GM10266 (cell line): ENCODE measurements at regions not wholly inside any gene's neighbourhood (a gene's known extent, or its start where the extent isn't known, plus 50 kb on each side); places are given as distances from the start of the nearest gene placed in this dataset.

Experiments used
- DNase-seq: peaks from one replicate; pipeline ENCODE4 v3.0.0; 2012; ENCODE audit errors: extremely low spot score
- TF ChIP-seq, protein P1 (sequence below): IDR thresholded peaks from 2 replicates; pipeline ENCODE4 v1.5.1; 2012; ENCODE audit warnings: mild to moderate bottlenecking, low read depth; ENCODE audit not compliant: control insufficient read depth, insufficient read depth; ENCODE audit errors: missing control alignments

DNA sequence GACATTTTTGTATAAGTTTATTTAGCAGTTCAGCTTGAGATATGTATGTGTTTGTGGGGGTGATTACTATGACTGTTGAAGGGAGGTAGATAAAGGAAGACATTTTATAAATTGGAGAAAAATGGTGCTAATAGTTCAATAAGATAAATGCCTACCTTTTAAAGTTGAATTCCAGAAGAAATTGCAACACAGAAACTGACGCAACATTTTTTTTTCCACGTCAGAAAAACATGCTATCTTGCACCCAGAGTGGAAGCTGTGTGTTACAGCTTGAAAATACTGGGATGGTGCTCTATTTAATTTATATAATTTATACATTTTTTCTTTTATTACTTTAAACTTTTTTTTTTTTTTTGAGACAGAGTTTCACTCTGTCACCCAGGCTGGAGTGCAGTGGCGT, 171.7 kb downstream of the WNT5A start:
- DNase-seq: no peak
- TF ChIP-seq, protein P1, sequence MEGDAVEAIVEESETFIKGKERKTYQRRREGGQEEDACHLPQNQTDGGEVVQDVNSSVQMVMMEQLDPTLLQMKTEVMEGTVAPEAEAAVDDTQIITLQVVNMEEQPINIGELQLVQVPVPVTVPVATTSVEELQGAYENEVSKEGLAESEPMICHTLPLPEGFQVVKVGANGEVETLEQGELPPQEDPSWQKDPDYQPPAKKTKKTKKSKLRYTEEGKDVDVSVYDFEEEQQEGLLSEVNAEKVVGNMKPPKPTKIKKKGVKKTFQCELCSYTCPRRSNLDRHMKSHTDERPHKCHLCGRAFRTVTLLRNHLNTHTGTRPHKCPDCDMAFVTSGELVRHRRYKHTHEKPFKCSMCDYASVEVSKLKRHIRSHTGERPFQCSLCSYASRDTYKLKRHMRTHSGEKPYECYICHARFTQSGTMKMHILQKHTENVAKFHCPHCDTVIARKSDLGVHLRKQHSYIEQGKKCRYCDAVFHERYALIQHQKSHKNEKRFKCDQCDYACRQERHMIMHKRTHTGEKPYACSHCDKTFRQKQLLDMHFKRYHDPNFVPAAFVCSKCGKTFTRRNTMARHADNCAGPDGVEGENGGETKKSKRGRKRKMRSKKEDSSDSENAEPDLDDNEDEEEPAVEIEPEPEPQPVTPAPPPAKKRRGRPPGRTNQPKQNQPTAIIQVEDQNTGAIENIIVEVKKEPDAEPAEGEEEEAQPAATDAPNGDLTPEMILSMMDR: no peak

GRCh38 chr3:55313666-55314065, 173.4 kb downstream of the WNT5A start:
- TF ChIP-seq, protein P1: no peak
- DNase-seq: no peak

DNA sequence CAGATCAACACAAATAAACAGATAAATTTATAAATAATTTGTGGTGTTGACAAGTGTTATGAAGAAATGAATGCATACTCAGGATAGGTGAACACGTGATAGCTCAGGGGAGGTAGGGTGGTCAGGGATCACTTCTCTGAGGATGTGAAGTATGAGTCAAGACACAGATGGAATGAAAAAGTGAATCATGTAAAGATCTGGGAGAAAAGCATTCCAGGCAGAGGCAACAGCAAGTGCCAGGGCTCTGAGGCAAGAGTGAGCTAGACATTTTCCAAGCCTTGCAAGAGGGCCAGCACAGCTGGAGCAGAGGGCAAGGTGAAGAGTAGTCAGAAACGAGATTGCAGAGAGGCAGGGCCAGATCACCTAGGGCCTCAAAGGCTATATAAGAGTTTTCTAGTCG, 177.8 kb downstream of the WNT5A start:
- TF ChIP-seq, protein P1: no peak
- DNase-seq: no peak

DNA sequence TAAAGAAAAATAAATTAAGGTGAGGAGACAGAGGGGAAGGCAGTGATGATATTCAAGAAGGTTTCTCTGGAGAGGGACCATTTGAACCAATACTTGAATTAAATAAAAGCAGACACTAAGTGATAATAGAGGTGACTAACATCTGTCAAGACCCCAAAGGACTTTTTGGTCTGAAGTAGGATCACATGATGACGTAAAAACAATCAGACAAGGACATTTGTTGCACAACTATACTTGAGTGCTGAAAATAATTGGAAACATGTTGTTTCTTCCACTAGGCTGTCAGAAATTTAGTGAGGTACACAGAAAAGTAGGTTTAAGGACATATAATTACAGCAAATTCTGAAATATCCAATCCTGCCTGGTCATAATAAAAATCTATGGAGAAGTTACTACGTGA, 179.5 kb downstream of the WNT5A start:
- TF ChIP-seq, protein P1: no peak
- no peak for DNase-seq

GRCh38 chr3:55305696-55306485, 181.2 kb downstream of the WNT5A start:
- TF ChIP-seq, protein P1: no peak
- no peak for DNase-seq

DNA sequence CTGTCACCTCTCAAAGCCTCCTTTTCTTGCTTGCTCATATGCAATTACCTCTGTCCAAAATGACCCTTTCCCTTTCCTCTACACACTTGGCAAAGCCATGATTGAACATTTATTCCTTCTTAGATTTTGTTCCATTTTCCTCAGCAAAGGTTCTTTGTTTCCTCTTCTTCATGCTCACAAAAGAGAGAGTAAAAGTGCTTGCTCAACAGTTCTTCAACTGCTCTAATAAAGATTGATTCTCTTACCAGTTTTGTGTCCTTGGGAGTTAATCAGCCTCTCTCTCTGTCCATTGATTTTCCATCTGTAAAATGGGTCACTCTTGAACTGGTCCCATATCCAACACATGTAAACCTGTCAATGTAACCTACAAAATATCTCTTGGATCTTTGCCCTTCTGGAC, 186.4 kb downstream of the WNT5A start:
- TF ChIP-seq, protein P1: no peak
- no peak for DNase-seq

DNA sequence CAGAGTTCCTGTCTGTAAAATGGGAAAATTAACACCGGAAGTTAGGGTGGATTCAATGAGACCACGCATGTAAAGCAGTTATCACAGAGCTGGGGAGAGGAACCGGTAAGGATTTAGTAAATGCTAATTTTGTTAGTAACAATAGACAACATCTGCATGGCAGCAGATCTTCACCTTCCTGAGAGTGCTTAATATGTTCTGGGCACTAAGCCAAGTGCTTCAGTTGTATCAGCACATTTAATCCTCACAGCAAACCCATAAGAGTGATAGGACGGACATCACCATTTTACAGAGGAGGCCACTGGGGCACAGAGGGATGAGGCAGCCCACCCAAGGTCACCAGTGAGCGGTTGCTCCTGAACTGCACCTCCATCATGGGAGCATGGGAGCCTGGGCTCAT, 189.4 kb downstream of the WNT5A start:
- TF ChIP-seq, protein P1: no peak
- DNase-seq: no peak
